PC-3 (cell line): ENCODE measurements at regions not wholly inside any gene's neighbourhood (a gene's known extent, or its start where the extent isn't known, plus 50 kb on each side); places are given as distances from the start of the nearest gene placed in this dataset.
"Not testable (repeated sequence)": the region's sequence is repeated elsewhere in the genome, so short reads cannot be mapped to it uniquely, and the experiment has no call there.

ENCODE experiments used
- ATAC-seq: fragments of 200-7000 bp; cut with Tn5 transposase; 2 replicates; pipeline ENCODE4 v1.9.1; 2020; ENCODE audit warnings: mild to moderate bottlenecking, moderate library complexity
- BruUV-seq: library from RNA; stranded (reverse); fragments of 400-500 nt; replicated peaks from 2 replicates; lab custom pipeline; 2021; lab: Mats Ljungman, UMichigan
- CTCF ChIA-PET: fragments of 300-600 bp; sonication (Branson Sonifier 250); formaldehyde crosslinking; loops from one replicate; lab custom pipeline; 2022; ENCODE audit warnings: antibody characterized with exemption; lab: Charles Lee
- POLR2A ChIA-PET: fragments of 300-600 bp; sonication (Branson Sonifier 250); formaldehyde crosslinking; loops from one replicate; lab custom pipeline; 2022; ENCODE audit warnings: antibody characterized with exemption; ENCODE audit not compliant: unreplicated experiment; lab: Charles Lee
- DNase-seq: peaks from one replicate; pipeline ENCODE4 v3.0.0-alpha.2; 2015
- H2AFZ ChIP-seq: fragments of 300-600 bp; sonication (generic); 2 replicates; pipeline ENCODE4 v1.6.0; 2016; ENCODE audit warnings: antibody characterized with exemption, low read length
- H3F3A ChIP-seq: fragments of 300-600 bp; sonication (generic); one replicate; pipeline ENCODE4 v1.6.0; 2017; ENCODE audit warnings: antibody characterized with exemption, low read length, control low read depth, mild to moderate bottlenecking; ENCODE audit not compliant: unreplicated experiment
- H3K27ac ChIP-seq: fragments of 300-600 bp; sonication (generic); 2 replicates; pipeline ENCODE4 v1.5.1; 2016; ENCODE audit warnings: mild to moderate bottlenecking, low read length
- H3K27me3 ChIP-seq: fragments of 300-600 bp; sonication (generic); 2 replicates; pipeline ENCODE4 v1.6.1; 2016; ENCODE audit warnings: low read length, mixed read lengths
- H3K36me3 ChIP-seq: fragments of 300-600 bp; sonication (generic); 2 replicates; pipeline ENCODE4 v1.6.1; 2016; ENCODE audit warnings: low read depth, mixed run types, low read length, mixed read lengths
- H3K4me1 ChIP-seq: fragments of 300-600 bp; sonication (generic); 2 replicates; pipeline ENCODE4 v1.5.1; 2016; ENCODE audit warnings: low read length; ENCODE audit not compliant: insufficient read depth
- H3K4me2 ChIP-seq: fragments of 300-600 bp; sonication (generic); 2 replicates; pipeline ENCODE4 v1.6.0; 2016; ENCODE audit warnings: low read length
- H3K4me3 ChIP-seq: fragments of 300-600 bp; sonication (generic); 2 replicates; pipeline ENCODE4 v1.5.1; 2016; ENCODE audit warnings: mild to moderate bottlenecking, low read length, mixed read lengths
- H3K79me2 ChIP-seq: fragments of 300-600 bp; sonication (generic); 2 replicates; pipeline ENCODE4 v1.6.1; 2017; ENCODE audit warnings: low read length, mixed read lengths
- H3K9ac ChIP-seq: fragments of 300-600 bp; sonication (generic); 2 replicates; pipeline ENCODE4 v1.6.0; 2016; ENCODE audit warnings: mild to moderate bottlenecking, low read length
- H3K9me2 ChIP-seq: fragments of 300-600 bp; sonication (generic); replicated peaks from 2 replicates; pipeline ENCODE4 v1.6.1; 2016; ENCODE audit warnings: mixed run types, low read length, mixed read lengths
- H3K9me3 ChIP-seq: fragments of 300-600 bp; sonication (generic); 2 replicates; pipeline ENCODE4 v1.6.1; 2016; ENCODE audit warnings: low read length, mixed read lengths
- H4K20me1 ChIP-seq: fragments of 300-600 bp; sonication (generic); 2 replicates; pipeline ENCODE4 v1.6.1; 2016; ENCODE audit warnings: low read length, mixed read lengths
- EZH2 ChIP-seq: fragments of 300-600 bp; sonication (generic); IDR thresholded peaks from one replicate; pipeline ENCODE4 v1.6.1; 2017; ENCODE audit warnings: antibody characterized with exemption, mild to moderate bottlenecking, low read length; ENCODE audit not compliant: unreplicated experiment
- EZH2phosphoT487 ChIP-seq: fragments of 300-600 bp; sonication (generic); IDR thresholded peaks from 2 replicates; pipeline ENCODE4 v1.6.1; 2018; ENCODE audit warnings: mild to moderate bottlenecking, antibody characterized with exemption, low read length, borderline replicate concordance
- intact Hi-C: fragments of 100-400 bp; cut with micrococcal nuclease; formaldehyde crosslinking; loops from 2 replicates; pipeline ENCODE4 v1.9.0; 2023
- TF ChIP-seq, protein P1 (sequence below): fragments of 300-600 bp; sonication (generic); conservative IDR thresholded peaks from 2 replicates; pipeline ENCODE4 v1.5.1; 2017; ENCODE audit warnings: antibody characterized with exemption, low read depth, mild to moderate bottlenecking, low read length

DNA sequence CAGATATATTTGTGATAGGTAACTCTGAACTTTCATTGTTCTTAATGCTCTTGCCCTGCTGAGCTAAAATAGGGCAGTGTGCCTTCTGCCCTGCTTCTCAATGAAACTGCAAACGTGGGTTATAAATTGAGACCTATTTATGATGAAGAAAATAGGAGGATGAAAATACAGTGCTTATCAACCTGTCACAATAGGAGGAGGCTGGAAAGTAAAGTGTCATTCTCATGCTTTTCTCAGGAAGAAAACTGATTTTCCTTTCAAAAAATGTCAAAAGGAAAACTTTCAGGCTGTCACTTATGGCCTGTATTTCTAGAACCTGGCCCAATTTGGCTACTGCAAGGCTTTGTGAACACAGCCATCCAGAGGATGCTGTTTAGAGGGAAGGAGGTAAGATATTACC lies 130.3 kb upstream of the TUSC1 start:
- Histone ChIP-seq H3K36me3 (no peaks in the 10 kb centered on the region), H2AFZ (no peak overlapping the region), H3K79me2 (no peaks in the 10 kb centered on the region), H3K27ac (no peak overlapping the region), H3K4me3 (no peak overlapping the region), H3F3A (no peaks in the 10 kb centered on the region), H3K4me1 (no peaks in the 10 kb centered on the region), H3K9ac (no peak overlapping the region), H3K27me3 (no peaks in the 10 kb centered on the region), H3K9me2 (no peaks in the 10 kb centered on the region), H4K20me1 (no peaks in the 10 kb centered on the region), H3K9me3 (no peaks in the 10 kb centered on the region), H3K4me2 (no peak overlapping the region)
- POLR2A ChIA-PET: no interaction called here
- DNase-seq (no peak), ATAC-seq (no peak)
- TF ChIP-seq, protein P1, sequence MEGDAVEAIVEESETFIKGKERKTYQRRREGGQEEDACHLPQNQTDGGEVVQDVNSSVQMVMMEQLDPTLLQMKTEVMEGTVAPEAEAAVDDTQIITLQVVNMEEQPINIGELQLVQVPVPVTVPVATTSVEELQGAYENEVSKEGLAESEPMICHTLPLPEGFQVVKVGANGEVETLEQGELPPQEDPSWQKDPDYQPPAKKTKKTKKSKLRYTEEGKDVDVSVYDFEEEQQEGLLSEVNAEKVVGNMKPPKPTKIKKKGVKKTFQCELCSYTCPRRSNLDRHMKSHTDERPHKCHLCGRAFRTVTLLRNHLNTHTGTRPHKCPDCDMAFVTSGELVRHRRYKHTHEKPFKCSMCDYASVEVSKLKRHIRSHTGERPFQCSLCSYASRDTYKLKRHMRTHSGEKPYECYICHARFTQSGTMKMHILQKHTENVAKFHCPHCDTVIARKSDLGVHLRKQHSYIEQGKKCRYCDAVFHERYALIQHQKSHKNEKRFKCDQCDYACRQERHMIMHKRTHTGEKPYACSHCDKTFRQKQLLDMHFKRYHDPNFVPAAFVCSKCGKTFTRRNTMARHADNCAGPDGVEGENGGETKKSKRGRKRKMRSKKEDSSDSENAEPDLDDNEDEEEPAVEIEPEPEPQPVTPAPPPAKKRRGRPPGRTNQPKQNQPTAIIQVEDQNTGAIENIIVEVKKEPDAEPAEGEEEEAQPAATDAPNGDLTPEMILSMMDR: no peak
- TF ChIP-seq EZH2phosphoT487: no peak
- TF ChIP-seq EZH2: no peak
- no TSS peak for BruUV-seq
- intact Hi-C loops: no loop called here
- CTCF ChIA-PET: no interaction called here

DNA sequence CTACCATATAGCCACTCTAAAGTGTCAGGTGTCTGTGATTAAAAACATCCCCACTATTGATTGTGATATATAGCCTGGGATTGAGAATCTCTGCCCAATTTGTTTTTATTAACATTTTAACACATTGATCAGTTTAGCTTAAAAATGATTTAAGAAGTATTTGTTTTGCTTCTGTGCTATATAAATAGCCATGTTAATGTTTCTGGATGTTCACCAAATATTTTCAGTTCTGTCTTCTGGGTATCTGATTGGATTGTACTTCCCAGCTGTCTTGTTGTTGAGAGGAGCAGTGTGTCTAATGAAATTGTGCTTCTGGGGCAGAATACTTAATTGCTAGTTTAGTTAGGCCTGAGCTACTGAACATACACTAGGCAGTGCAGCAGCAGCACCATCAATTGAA lies 126.6 kb upstream of the TUSC1 start:
- ChIA-PET CTCF (no interaction called here), POLR2A (no interaction called here)
- intact Hi-C loops: no loop called here
- H4K20me1 ChIP-seq: no peaks in the 10 kb centered on the region
- BruUV-seq: no TSS peak
- no peaks in the 10 kb centered on the region for H3K79me2 ChIP-seq
- no peak overlapping the region for H3K4me2 ChIP-seq
- ATAC-seq (no peak), DNase-seq (no peak)
- TF ChIP-seq EZH2phosphoT487 (no peak), EZH2 (no peak)
- TF ChIP-seq, protein P1: no peak
- H2AFZ ChIP-seq: no peak overlapping the region
- no peak overlapping the region for H3K4me3 ChIP-seq
- H3K4me1 ChIP-seq: no peaks in the 10 kb centered on the region
- no peaks in the 10 kb centered on the region for H3K36me3 ChIP-seq
- no peaks in the 10 kb centered on the region for H3F3A ChIP-seq
- no peaks in the 10 kb centered on the region for H3K9me2 ChIP-seq
- H3K9me3 ChIP-seq: no peaks in the 10 kb centered on the region
- no peaks in the 10 kb centered on the region for H3K27me3 ChIP-seq
- H3K27ac ChIP-seq: no peak overlapping the region
- no peak overlapping the region for H3K9ac ChIP-seq

DNA sequence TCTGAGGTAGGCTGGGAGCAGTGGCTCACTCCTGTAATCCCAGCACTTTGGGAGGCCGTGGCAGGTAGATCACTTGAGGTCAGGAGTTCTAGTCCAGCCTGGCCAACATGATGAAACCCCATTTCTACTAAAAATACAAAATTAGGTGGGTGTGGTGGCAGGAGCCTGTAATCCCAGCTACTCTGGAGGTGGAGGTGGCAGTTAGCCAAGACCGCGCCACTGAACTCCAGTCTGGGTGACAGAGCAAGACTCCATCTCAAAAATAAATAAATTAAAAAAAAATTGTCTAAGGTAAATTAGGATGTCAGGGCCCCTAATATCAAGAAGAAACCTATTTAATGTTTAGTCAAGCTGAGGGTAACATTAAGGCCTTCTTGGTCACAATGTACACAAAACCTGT lies 123.7 kb upstream of the TUSC1 start:
- CTCF ChIA-PET, H3K9me3 ChIP-seq, H3K9ac ChIP-seq, intact Hi-C loops, H3F3A ChIP-seq, H3K36me3 ChIP-seq, DNase-seq, ATAC-seq, H2AFZ ChIP-seq, H3K27me3 ChIP-seq, H3K27ac ChIP-seq, H3K9me2 ChIP-seq, POLR2A ChIA-PET, H3K79me2 ChIP-seq, H3K4me2 ChIP-seq, H4K20me1 ChIP-seq, BruUV-seq, H3K4me3 ChIP-seq, H3K4me1 ChIP-seq: not testable (repeated sequence)
